ENCODE measurements at regions not wholly inside any gene's neighbourhood (a gene's known extent, or its start where the extent isn't known, plus 50 kb on each side); places are given as distances from the start of the nearest gene placed in this dataset.

GRCh38 chr20:19096843-19097242 lies 115.6 kb upstream of the SLC24A3 start (continued):
- no peak for TF ChIP-seq YY1 (IDR thresholded peaks at IDR 0.05; ENCODE audit: extremely low read depth, insufficient replicate concordance, low read depth, low read length)
- no peak for TF ChIP-seq TCF7L2 (IDR thresholded peaks at IDR 0.05; ENCODE audit: borderline replicate concordance, extremely low read depth, insufficient read depth, insufficient read length)
- no peak for TF ChIP-seq ZNF274 (IDR thresholded peaks at IDR 0.05; ENCODE audit: low read depth, low read length)
- TF ChIP-seq SIN3A (IDR thresholded peaks at IDR 0.05; ENCODE audit: low read depth), result no peak
- no peak for TF ChIP-seq CTCF (IDR thresholded peaks at IDR 0.05 in 2 of 3, conservative IDR thresholded peaks at IDR 0.05 in 1 of 3; ENCODE audit: borderline replicate concordance in 1 of 3, insufficient read depth in 1 of 3, low read depth in 2 of 3, low read length in 2 of 3)
- no peak for TF ChIP-seq JUND (IDR thresholded peaks at IDR 0.05)
- TF ChIP-seq SRF (IDR thresholded peaks at IDR 0.05; ENCODE audit: low read depth), result no peak
- no peak for TF ChIP-seq POLR2AphosphoS5 (IDR thresholded peaks at IDR 0.05; ENCODE audit: low read depth, low read length)
- TF ChIP-seq EZH2 (IDR thresholded peaks at IDR 0.05), result no peak
- TF ChIP-seq FOSL1 (IDR thresholded peaks at IDR 0.05; ENCODE audit: low read depth), result no peak
- no peak for TF ChIP-seq POLR2A (IDR thresholded peaks at IDR 0.05; ENCODE audit: borderline replicate concordance, extremely low read depth, insufficient read depth, insufficient read length)

GRCh38 chr20:19098117-19098516 lies 114.3 kb upstream of the SLC24A3 start:
- Histone ChIP-seq H3K79me2 (ENCODE audit: insufficient read depth, low read length) (no peaks in the 10 kb centered on the region), H3K27ac (ENCODE audit: low read depth, low read length) (no peak overlapping the region), H3K9me2 (ENCODE audit: insufficient read depth) (no peaks in the 10 kb centered on the region), H3K36me3 (ENCODE audit: control insufficient read depth in 1 of 2, insufficient read depth in 2 of 2, low read length in 2 of 2) (no peaks in the 10 kb centered on the region), H4K20me1 (ENCODE audit: insufficient read depth) (no peaks in the 10 kb centered on the region), H3K9ac (ENCODE audit: low read length) (no peak overlapping the region), H3K27me3 (ENCODE audit: insufficient read depth, low read length) (no peaks in the 10 kb centered on the region), H2AFZ (ENCODE audit: low read depth, low read length, poor library complexity, severe bottlenecking) (no peak overlapping the region), H3K9me3 (ENCODE audit: control insufficient read depth in 1 of 2, insufficient read depth in 1 of 2, low read depth in 1 of 2, low read length in 2 of 2) (no peaks in the 10 kb centered on the region; a peak in 1 of 4 replicates), H3K4me3 (replicated peaks in 1 of 2; ENCODE audit: low read depth in 1 of 2, low read length in 2 of 2) (no peak overlapping the region), H3K4me1 (ENCODE audit: control insufficient read depth in 1 of 2, insufficient read depth in 2 of 2, low read length in 2 of 2) (peaks cover 0 to 8% of the 10 kb centered on the region in 2 experiments; a peak in 2 of 4 replicates), H3K4me2 (ENCODE audit: low read length) (no peak overlapping the region)
- RAD21 ChIA-PET (ENCODE audit: low non-redundant PET in 1 of 2, low total read pairs in 2 of 2, uncharacterized antibody in 2 of 2, unreplicated experiment in 2 of 2), result no interaction called here
- CTCF ChIA-PET, result no interaction called here
- BruUV-seq (replicated peaks), result no TSS peak
- no peak for DNase-seq (ENCODE audit: low read depth, low spot score)
- no peak for TF ChIP-seq REST (IDR thresholded peaks at IDR 0.05; ENCODE audit: low read depth)
- TF ChIP-seq ZFX (IDR thresholded peaks at IDR 0.05), result no peak
- no peak for TF ChIP-seq ATF3 (IDR thresholded peaks at IDR 0.05)
- no peak for TF ChIP-seq CEBPB (IDR thresholded peaks at IDR 0.05; ENCODE audit: low read depth)
- no peak for TF ChIP-seq SIN3A (IDR thresholded peaks at IDR 0.05; ENCODE audit: low read depth)
- no peak for TF ChIP-seq CTCF (IDR thresholded peaks at IDR 0.05 in 2 of 3, conservative IDR thresholded peaks at IDR 0.05 in 1 of 3; ENCODE audit: borderline replicate concordance in 1 of 3, insufficient read depth in 1 of 3, low read depth in 2 of 3, low read length in 2 of 3)
- no peak for TF ChIP-seq TCF7L2 (IDR thresholded peaks at IDR 0.05; ENCODE audit: borderline replicate concordance, extremely low read depth, insufficient read depth, insufficient read length)
- no peak for TF ChIP-seq EZH2 (IDR thresholded peaks at IDR 0.05)
- no peak for TF ChIP-seq ELF1 (IDR thresholded peaks at IDR 0.05; ENCODE audit: borderline replicate concordance, low read depth)
- POLR2A ChIA-PET, result no interaction called here
- intact Hi-C loops (cut with micrococcal nuclease), result no loop called here
- ATAC-seq, result no peak
